Endothelial cell of umbilical vein (primary cell): ENCODE measurements at regions not wholly inside any gene's neighbourhood (a gene's known extent, or its start where the extent isn't known, plus 50 kb on each side); places are given as distances from the start of the nearest gene placed in this dataset.

Experiments used
- BruUV-seq: library from RNA; stranded (reverse); fragments of 400-500 nt; replicated peaks from 2 replicates; lab custom pipeline; 2021; lab: Mats Ljungman, UMichigan
- CTCF ChIA-PET: fragments of 300-600, 350-600 bp; sonication (Branson Sonifier 250); formaldehyde crosslinking; loops from one replicate; lab custom pipeline; 2021; ENCODE audit warnings: antibody characterized with exemption, inconsistent platforms; lab: Charles Lee
- POLR2A ChIA-PET: fragments of 300-600, 350-600 bp; sonication (Branson Sonifier 250); formaldehyde crosslinking; loops from one replicate; lab custom pipeline; 2021; ENCODE audit warnings: antibody characterized with exemption, inconsistent platforms; lab: Charles Lee
- DNase-seq: peaks from one replicate; pipeline ENCODE4 v3.0.0-alpha.2; 2011; ENCODE audit warnings: low read depth, low spot score
- FAIRE-seq: peaks from 2 replicates; lab custom pipeline; 2011; peaks lifted over from hg19 to GRCh38; lab: Jason Lieb, UNC
- H2AFZ ChIP-seq: 2 replicates; pipeline ENCODE4 v1.6.0; 2012; ENCODE audit warnings: low read depth, low read length, control low read depth, inconsistent platforms
- H3K27ac ChIP-seq: 2 replicates; pipeline ENCODE4 v1.5.1; 2011; ENCODE audit warnings: low read depth, mild to moderate bottlenecking, control low read depth, low read length, moderate library complexity; ENCODE audit not compliant: insufficient read depth
- H3K27me3 ChIP-seq, 2 experiments: 2 replicates each; pipeline versions ENCODE4 v1.6.0 to v1.6.1; 2011; ENCODE audit warnings: low read length in 2 of 2, mixed read lengths in 1 of 2; ENCODE audit not compliant: control insufficient read depth in 2 of 2, insufficient read depth in 2 of 2
- H3K36me3 ChIP-seq, 2 experiments: 2 replicates in 1 of 2; 3 replicates in 1 of 2; pipeline ENCODE4 v1.5.1; 2011; ENCODE audit warnings: low read length in 2 of 2, mild to moderate bottlenecking in 1 of 2, moderate library complexity in 1 of 2; ENCODE audit not compliant: control insufficient read depth in 2 of 2, insufficient read depth in 2 of 2; ENCODE audit errors: extremely low read depth in 1 of 2
- H3K4me1 ChIP-seq: 3 replicates; pipeline ENCODE4 v1.5.1; 2011; ENCODE audit warnings: mild to moderate bottlenecking, low read length; ENCODE audit not compliant: control insufficient read depth, insufficient read depth; ENCODE audit errors: extremely low read depth
- H3K4me2 ChIP-seq: 2 replicates; pipeline ENCODE4 v1.6.1; 2011; ENCODE audit warnings: low read length, control low read depth, mixed read lengths; ENCODE audit not compliant: insufficient read depth
- H3K4me3 ChIP-seq, 3 experiments: fragments of 200-600 bp in 1 of 3; sonication (generic), shearing (Covaris generic) in 1 of 3; replicated peaks in 1 of 3; 2 replicates each; pipeline ENCODE4 v1.5.1; 2011 to 2016; ENCODE audit warnings: control low read depth in 3 of 3, low read length in 3 of 3, mild to moderate bottlenecking in 2 of 3, inconsistent platforms in 1 of 3, low read depth in 1 of 3, moderate library complexity in 1 of 3; ENCODE audit not compliant: insufficient read depth in 1 of 3
- H3K79me2 ChIP-seq: 2 replicates; pipeline ENCODE4 v1.6.0; 2012; ENCODE audit warnings: low read length, inconsistent platforms; ENCODE audit not compliant: control insufficient read depth, insufficient read depth
- H3K9ac ChIP-seq: replicated peaks from 2 replicates; pipeline ENCODE3; 2011; ENCODE audit warnings: low read length, control low read depth; ENCODE audit not compliant: insufficient read depth; ENCODE audit errors: extremely low read depth
- H3K9me1 ChIP-seq: replicated peaks from 3 replicates; pipeline ENCODE4 v1.6.0; 2011; ENCODE audit warnings: mild to moderate bottlenecking, low read length; ENCODE audit not compliant: control insufficient read depth, insufficient read depth; ENCODE audit errors: extremely low read depth
- H3K9me3 ChIP-seq: replicated peaks from 2 replicates; pipeline ENCODE4 v1.5.1; 2012; ENCODE audit warnings: low read length, inconsistent platforms; ENCODE audit not compliant: control insufficient read depth, insufficient read depth
- H4K20me1 ChIP-seq: replicated peaks from 2 replicates; pipeline ENCODE3; 2011; ENCODE audit warnings: mild to moderate bottlenecking, low read length; ENCODE audit not compliant: control insufficient read depth, insufficient read depth; ENCODE audit errors: extremely low read depth
- EZH2 ChIP-seq: IDR thresholded peaks from 2 replicates; pipeline ENCODE4 v1.6.1; 2012; ENCODE audit warnings: borderline replicate concordance, low read depth, mild to moderate bottlenecking, moderate library complexity, low read length, inconsistent platforms; ENCODE audit not compliant: severe bottlenecking
- FOS ChIP-seq: IDR thresholded peaks from 2 replicates; pipeline ENCODE4 v1.6.1; 2011; ENCODE audit warnings: mild to moderate bottlenecking, low read length, moderate library complexity, borderline replicate concordance; ENCODE audit not compliant: insufficient read depth
- GATA2 ChIP-seq: IDR thresholded peaks from 2 replicates; pipeline ENCODE4 v1.7.0; 2011; ENCODE audit warnings: low read depth, mild to moderate bottlenecking, moderate library complexity, mixed read lengths, low read length; ENCODE audit not compliant: insufficient read length, insufficient read depth
- JUN ChIP-seq: IDR thresholded peaks from 2 replicates; pipeline ENCODE4 v1.6.1; 2011; ENCODE audit warnings: borderline replicate concordance, low read depth; ENCODE audit not compliant: insufficient read length, insufficient read depth
- MYC ChIP-seq: IDR thresholded peaks from one replicate; pipeline ENCODE4 v1.6.1; 2011; ENCODE audit warnings: mild to moderate bottlenecking, low read depth, low read length
- POLR2A ChIP-seq: IDR thresholded peaks from 2 replicates; pipeline ENCODE4 v1.6.1; 2012; ENCODE audit warnings: low read depth, mild to moderate bottlenecking, control low read depth, low read length
- POLR2AphosphoS5 ChIP-seq: IDR thresholded peaks from 2 replicates; pipeline ENCODE4 v1.6.1; 2012; ENCODE audit warnings: low read depth, mild to moderate bottlenecking, control low read depth, low read length, moderate library complexity; ENCODE audit not compliant: insufficient read depth
- dilution Hi-C: fragments of 300-500 bp; cut with MboI; formaldehyde crosslinking; loops from one replicate; pipeline ENCODE4 v1.15.0; 2019; ENCODE audit warnings: low sequenced_read_pairs; ENCODE audit not compliant: extremely low pct_ligation_motif_present
- intact Hi-C: fragments of 100-400 bp; cut with micrococcal nuclease; formaldehyde crosslinking; loops from one replicate; pipeline ENCODE4 v1.10.0; 2022
- TF ChIP-seq, protein P1 (sequence below): IDR thresholded peaks from 2 replicates; pipeline ENCODE4 v1.6.1; 2011; ENCODE audit not compliant: insufficient read depth, insufficient read length
- TF ChIP-seq, protein P2 (sequence below), 2 donors: IDR thresholded peaks; 1 replicate in 1 of 2; 2 replicates in 1 of 2; pipeline ENCODE4 v1.5.1; 2011; ENCODE audit warnings: low read length in 2 of 2, mild to moderate bottlenecking in 2 of 2, moderate library complexity in 2 of 2, control low read depth in 1 of 2, inconsistent platforms in 1 of 2, low read depth in 1 of 2; ENCODE audit not compliant: insufficient read depth in 1 of 2; ENCODE audit errors: extremely low read depth in 1 of 2

DNA sequence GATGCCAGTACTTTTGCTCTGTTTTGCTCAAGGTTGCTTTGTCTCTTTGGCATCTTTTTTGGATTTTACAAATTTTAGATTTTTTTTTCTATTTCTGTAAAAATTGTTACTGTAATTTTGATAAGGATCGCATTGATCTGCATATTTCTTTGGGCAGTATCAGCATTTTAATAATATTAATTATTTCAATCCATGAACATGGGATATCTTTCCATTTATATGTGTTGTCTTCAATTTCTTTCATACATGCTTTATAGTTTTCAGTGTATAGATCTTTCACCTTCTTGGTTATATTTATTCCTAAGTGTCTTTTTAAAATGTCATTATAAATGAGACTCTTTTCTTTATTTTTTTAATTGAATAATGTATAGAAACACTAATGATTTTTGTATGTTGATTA, 301.6 kb upstream of the SEMA3D start:
- intact Hi-C loops: no loop called here

More for the DNA sequence above, 301.6 kb upstream of the SEMA3D start:
- Histone ChIP-seq H3K9ac (no peak overlapping the region), H3K4me3 (no peak overlapping the region), H3K9me3 (no peaks in the 10 kb centered on the region), H3K36me3 (no peaks in the 10 kb centered on the region), H3K9me1 (no peaks in the 10 kb centered on the region), H2AFZ (no peak overlapping the region), H3K27ac (no peak overlapping the region), H3K27me3 (no peaks in the 10 kb centered on the region), H3K4me2 (no peak overlapping the region), H4K20me1 (no peaks in the 10 kb centered on the region), H3K79me2 (no peaks in the 10 kb centered on the region), H3K4me1 (no peaks in the 10 kb centered on the region)
- no TSS peak for BruUV-seq
- DNase-seq (no peak), FAIRE-seq (no peak)
- dilution Hi-C loops: no loop called here
- TF ChIP-seq, protein P1, sequence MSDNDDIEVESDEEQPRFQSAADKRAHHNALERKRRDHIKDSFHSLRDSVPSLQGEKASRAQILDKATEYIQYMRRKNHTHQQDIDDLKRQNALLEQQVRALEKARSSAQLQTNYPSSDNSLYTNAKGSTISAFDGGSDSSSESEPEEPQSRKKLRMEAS: no peak
- no peak for TF ChIP-seq FOS
- TF ChIP-seq GATA2: no peak
- no peak for TF ChIP-seq POLR2AphosphoS5
- TF ChIP-seq EZH2: no peak
- TF ChIP-seq, protein P2, sequence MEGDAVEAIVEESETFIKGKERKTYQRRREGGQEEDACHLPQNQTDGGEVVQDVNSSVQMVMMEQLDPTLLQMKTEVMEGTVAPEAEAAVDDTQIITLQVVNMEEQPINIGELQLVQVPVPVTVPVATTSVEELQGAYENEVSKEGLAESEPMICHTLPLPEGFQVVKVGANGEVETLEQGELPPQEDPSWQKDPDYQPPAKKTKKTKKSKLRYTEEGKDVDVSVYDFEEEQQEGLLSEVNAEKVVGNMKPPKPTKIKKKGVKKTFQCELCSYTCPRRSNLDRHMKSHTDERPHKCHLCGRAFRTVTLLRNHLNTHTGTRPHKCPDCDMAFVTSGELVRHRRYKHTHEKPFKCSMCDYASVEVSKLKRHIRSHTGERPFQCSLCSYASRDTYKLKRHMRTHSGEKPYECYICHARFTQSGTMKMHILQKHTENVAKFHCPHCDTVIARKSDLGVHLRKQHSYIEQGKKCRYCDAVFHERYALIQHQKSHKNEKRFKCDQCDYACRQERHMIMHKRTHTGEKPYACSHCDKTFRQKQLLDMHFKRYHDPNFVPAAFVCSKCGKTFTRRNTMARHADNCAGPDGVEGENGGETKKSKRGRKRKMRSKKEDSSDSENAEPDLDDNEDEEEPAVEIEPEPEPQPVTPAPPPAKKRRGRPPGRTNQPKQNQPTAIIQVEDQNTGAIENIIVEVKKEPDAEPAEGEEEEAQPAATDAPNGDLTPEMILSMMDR (IDR thresholded peaks at IDR 0.05; ENCODE audit: extremely low read depth in 1 of 2, insufficient read depth in 1 of 2, low read depth in 1 of 2, low read length in 2 of 2): no peak
- no peak for TF ChIP-seq POLR2A
- TF ChIP-seq MYC: no peak
- no peak for TF ChIP-seq JUN
- ChIA-PET CTCF (no interaction called here), POLR2A (no interaction called here)
